ENCODE measurements at regions not wholly inside any gene's neighbourhood (a gene's known extent, or its start where the extent isn't known, plus 50 kb on each side); places are given as distances from the start of the nearest gene placed in this dataset.

GRCh38 chr11:80255021-80255420, 814.2 kb upstream of the TENM4 start:
- H4K20me1 ChIP-seq (ENCODE audit: control insufficient read depth, insufficient read depth, insufficient read length) = no peaks in the 10 kb centered on the region
- TF ChIP-seq CTCF (conservative IDR thresholded peaks at IDR 0.05) = no peak
- H3K9me3 Mint-ChIP-seq = no peaks in the 10 kb centered on the region
- no peak overlapping the region for H2BK5ac ChIP-seq (ENCODE audit: insufficient read length, low read length)
- H2AK5ac ChIP-seq (ENCODE audit: insufficient read length, low read length) = no peak overlapping the region
- no peak overlapping the region for H2AFZ ChIP-seq (ENCODE audit: low read length)
- no peak overlapping the region for H3K14ac ChIP-seq (ENCODE audit: insufficient read depth, low read length)
- no peak overlapping the region for H3K27ac Mint-ChIP-seq
- H3K9me3 ChIP-seq (ENCODE audit: control insufficient read depth, low read depth, low read length) = no peaks in the 10 kb centered on the region
- no peak overlapping the region for H4K5ac ChIP-seq (ENCODE audit: insufficient read length, low read depth, low read length)
- no peak overlapping the region for H3K9ac ChIP-seq (ENCODE audit: extremely low read depth, insufficient read length, low read length)
- no peak overlapping the region for H3K4ac ChIP-seq (ENCODE audit: low read depth, low read length)
- no peaks in the 10 kb centered on the region for H3K27me3 Mint-ChIP-seq (ENCODE audit: low read depth)
- H3T11ph ChIP-seq (ENCODE audit: low read length) = no peak overlapping the region
- no peak overlapping the region for H4K91ac ChIP-seq (ENCODE audit: insufficient read length, low read depth, low read length)
- no peaks in the 10 kb centered on the region for H3K36me3 Mint-ChIP-seq (ENCODE audit: insufficient read depth in 1 of 3, low read depth in 3 of 3)
- DNase-seq = no peak
- H3K4me1 ChIP-seq (ENCODE audit: insufficient read depth, low read length) = no peaks in the 10 kb centered on the region
- H3K79me1 ChIP-seq (ENCODE audit: insufficient read depth, low read depth, low read length, poor library complexity, severe bottlenecking) = no peaks in the 10 kb centered on the region
- no peaks in the 10 kb centered on the region for H3K79me2 ChIP-seq (ENCODE audit: insufficient read depth, low read length)
- no peaks in the 10 kb centered on the region for H3K23me2 ChIP-seq (ENCODE audit: insufficient read length, low read depth, low read length, poor library complexity, severe bottlenecking)
- no peak overlapping the region for H3K27ac ChIP-seq (ENCODE audit: insufficient read length, low read depth, low read length)
- no peak overlapping the region for H3K18ac ChIP-seq (ENCODE audit: insufficient read length, low read depth, low read length)
- no peaks in the 10 kb centered on the region; a peak in 1 of 4 replicates for H3K4me1 Mint-ChIP-seq
- no peak overlapping the region for H3K4me2 ChIP-seq (ENCODE audit: insufficient read depth, insufficient read length, low read length)
- no peak overlapping the region for H3K56ac ChIP-seq (ENCODE audit: insufficient read length, low read depth, low read length)
- H2BK120ac ChIP-seq (ENCODE audit: low read depth, low read length, poor library complexity, severe bottlenecking) = no peak overlapping the region
- no peak overlapping the region for H3K4me3 Mint-ChIP-seq
- no peaks in the 10 kb centered on the region for H3K27me3 ChIP-seq (ENCODE audit: insufficient read depth, low read length)
- no peak overlapping the region for H2BK12ac ChIP-seq (ENCODE audit: insufficient read length, low read depth, low read length)
- no peak overlapping the region for H2BK20ac ChIP-seq (ENCODE audit: low read depth, low read length, poor library complexity, severe bottlenecking)
- no peak overlapping the region for H2BK15ac ChIP-seq (ENCODE audit: low read depth, low read length)
- H4K8ac ChIP-seq (replicated peaks; ENCODE audit: insufficient read length, low read depth, low read length) = no peak overlapping the region
- H3K23ac ChIP-seq (ENCODE audit: insufficient read length, low read depth, low read length) = no peak overlapping the region

Data from H9 (cell line).